ENCODE measurements at regions not wholly inside any gene's neighbourhood (a gene's known extent, or its start where the extent isn't known, plus 50 kb on each side); places are given as distances from the start of the nearest gene placed in this dataset.
"Not testable (repeated sequence)": the region's sequence is repeated elsewhere in the genome, so short reads cannot be mapped to it uniquely, and the experiment has no call there.

DNA sequence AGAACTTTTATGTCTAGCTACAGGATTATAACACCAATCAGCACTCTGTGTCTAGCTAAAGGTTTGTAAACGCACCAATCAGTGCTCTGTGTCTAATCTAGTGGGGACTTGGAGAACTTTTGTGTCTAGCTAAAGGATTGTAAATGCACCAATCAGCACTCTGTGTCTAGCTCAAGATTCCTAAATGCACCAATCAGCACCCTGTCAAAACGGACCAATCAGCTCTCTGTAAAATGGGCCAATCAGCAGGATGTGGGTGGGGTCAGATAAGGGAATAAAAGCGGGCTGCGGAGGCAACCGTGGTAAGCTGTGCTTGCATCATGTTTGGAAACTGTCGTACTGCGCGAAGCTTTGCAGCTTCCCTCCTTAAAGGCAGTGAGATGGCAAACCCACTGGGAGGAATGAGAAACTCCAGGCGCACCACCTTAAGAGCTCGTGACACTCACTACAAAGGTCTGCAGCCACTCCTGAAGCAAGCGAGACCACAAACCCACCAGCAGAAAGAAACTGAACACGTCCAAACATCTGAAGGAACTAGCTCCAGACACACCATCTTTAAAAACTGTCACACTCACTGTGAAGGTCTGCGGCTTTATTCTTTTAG is 112.1 kb upstream of the DUSP22 start:
- not testable (repeated sequence) for DNase-seq (ENCODE audit: low read depth in 2 of 2)

DNA sequence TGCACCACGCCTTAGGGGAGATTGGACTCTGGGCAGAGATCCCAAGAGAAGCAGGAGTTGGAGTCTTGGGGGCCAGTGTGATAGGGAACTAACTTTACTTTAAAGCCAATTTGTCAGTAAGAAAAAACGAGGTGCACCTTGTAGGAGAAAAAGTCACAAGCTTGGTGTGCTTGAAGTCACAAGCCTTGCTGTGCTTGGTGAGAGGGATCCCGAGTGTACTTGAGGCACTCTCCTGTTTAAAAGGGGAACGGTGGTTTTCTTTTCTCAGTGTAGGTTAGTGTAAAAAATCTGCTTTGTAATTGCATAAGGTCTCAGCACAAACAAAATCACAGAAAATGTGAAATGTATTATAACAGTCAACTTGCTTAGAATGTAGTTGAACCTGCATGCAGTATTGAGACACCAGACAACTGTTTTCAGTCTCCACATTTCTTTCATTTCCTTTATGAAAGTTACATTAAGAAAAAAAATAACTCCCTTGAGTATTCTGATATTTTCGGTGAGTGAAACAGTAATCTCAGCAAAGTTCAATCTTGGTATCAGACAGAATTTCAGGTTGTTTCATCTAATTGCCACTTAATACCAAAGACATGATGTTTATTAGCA is 111.1 kb upstream of the DUSP22 start:
- no peak for DNase-seq (ENCODE audit: low read depth in 2 of 2)

DNA sequence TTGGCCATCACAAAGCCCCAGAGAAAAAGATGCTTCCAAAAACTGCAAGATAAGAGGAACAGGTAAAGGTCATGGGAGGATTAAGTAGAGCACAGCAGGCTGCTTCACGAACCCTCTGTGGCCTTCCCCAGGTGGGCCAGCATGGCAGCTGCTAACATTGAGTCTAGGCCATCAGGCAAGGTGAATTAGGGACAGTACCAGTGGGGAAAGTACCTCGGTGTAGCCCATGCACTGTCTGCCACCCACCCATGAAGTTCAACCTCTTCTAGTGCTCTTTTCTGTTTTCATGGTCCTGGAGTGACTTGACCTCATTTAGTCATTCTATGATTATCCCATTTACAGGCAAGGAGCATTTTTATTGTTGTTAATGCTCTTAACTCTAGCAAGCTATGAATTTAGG is 108.6 kb upstream of the DUSP22 start:
- DNase-seq (ENCODE audit: low read depth in 2 of 2) = no peak

DNA sequence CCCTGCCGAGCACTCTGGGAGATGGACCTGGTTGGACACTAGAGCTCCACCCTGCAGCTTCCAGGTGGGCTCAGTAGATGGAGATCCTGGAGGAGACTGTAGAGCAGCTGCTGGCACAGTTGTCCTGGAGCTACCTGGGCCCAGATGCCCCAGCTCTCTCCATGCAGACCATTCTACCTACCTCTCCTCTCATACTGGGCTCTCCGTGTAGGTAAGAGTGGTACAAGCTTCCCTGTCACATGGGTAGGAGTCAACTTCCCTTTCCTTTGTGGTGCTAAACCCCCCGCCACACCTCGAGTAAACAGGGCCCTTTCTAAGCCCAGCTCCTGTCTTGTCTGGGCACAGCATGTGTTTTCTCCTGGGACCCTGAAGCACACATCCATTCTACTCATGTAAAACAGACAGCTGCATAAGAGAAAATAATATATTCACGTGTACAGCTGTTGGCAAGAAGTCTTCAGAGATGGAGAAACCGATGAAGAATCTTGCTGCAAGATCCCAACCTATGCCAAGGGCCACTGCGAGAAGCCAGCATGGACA is 108.1 kb upstream of the DUSP22 start:
- no peak for DNase-seq (ENCODE audit: low read depth in 2 of 2)

DNA sequence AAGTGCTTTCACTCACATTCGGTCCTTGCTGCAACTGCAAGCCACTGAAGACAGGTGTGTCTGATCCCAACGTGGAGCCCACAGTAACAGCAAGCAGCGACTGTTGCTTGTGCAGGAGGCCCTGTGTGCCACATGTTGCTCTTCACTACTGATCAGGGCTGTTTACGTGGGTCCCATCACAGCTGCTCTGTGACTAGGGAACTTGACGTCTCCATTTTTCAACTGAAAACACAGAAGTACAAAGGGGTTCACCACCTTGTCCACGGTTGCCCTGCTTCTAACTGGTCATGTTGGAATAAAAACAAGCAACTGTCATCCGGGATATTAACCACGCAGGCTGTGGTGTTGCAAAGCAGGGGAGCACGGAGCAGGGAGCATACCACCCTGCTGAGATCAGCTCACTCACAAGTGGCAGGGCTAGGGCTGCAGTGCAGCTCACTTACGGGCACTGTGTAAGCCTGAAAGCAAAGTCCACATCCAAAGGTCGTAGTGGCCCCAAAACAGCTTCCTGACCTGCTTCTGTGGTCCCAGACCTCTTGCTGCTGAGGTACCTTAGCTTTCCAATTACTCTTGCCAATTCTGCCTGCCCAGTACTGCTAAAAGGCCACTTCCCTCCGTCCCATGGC is 105.8 kb upstream of the DUSP22 start:
- DNase-seq (ENCODE audit: low read depth in 2 of 2) = no peak

DNA sequence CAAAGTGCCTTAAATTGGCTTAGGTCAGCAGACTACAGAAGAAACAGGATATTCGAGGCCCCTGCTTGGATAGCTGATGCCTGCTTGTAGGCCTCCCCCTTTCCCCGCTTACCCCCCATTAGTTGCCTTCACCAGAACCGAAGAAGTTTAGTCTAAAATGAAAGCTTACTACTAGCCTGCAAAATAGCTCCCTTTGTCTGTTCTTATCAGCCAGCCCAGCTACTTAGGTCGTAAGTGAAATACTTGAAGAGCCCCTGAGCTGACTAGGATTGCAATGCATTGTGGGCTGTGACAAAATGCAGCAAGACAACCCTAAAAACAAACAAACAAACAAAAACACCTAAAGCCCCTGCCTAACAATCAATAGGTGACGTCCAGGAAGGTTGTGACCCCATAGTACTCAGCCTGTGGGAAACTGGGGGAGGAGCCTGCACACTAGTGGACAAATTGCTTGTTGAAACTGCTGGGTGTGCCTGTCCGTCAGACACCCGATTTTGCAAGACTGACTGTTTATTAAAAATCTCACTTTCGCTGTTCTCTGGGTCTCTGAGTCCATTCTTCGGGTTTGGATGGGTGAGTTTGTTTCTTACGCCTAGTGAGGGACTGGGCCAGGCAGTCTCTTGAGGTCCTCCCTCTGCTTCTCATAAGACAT is 105.0 kb upstream of the DUSP22 start:
- DNase-seq (ENCODE audit: low read depth in 2 of 2) = no peak

DNA sequence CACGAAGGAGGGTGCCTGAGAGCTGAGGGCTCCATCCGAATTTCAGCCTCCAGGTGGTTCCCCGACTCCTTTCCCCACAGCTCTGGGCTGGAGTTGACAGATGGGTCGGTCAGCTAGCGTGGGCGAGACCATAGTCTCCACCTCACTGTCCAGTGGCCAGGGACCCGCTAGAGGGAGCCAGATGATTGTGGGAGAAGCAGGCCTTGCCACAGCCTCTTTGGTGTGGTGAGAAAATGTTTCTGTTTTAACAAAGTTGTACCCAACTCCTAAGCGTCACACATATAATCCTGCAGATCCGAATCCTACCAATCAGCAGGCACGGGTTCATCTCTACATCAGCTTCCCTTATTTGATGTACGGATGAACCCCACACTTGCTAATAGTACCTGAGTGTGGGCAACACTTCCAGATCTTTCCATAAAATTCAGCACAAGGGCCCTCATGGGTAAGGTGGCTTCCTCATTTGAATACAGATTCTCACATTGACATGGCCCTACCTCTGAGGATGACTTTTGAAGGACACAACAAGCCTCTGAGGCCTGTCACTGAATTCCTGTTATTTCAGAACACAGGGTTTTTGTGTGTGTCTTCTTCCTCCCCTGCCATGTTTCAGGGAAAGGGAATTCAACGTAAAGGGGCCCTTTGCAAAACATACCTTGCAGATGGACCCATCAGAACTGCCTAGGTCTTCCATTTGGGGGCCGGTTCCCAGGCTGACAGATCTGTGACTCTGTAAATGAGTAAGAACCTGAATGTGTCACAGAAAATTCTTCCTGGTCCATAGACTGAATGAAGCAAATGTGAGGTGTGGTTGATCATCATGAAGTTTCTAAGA is 103.2 kb upstream of the DUSP22 start:
- peak; percentile 66 to 67 for DNase-seq (ENCODE audit: low read depth in 2 of 2)

DNA sequence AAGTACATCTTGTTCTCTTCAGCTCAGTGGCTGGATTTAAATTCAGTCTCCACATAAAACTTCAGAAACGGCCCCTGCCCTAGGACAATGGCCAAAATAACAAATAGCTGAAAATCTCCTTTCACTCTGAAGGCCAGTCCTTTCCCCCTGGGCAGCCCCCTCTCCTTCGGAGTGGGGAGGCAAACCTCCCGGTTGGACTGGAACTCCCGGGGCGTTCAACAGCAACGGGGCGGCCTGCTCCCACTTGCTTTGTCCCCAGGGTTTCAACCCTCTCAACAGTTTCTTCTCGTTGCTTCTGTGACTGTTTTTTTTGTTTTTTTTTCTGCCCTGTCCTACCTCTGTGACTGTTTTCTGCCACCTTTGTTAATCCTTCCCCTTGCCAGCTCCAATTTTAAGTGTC is 102.6 kb upstream of the DUSP22 start:
- DNase-seq (ENCODE audit: low read depth in 2 of 2) = no peak

DNA sequence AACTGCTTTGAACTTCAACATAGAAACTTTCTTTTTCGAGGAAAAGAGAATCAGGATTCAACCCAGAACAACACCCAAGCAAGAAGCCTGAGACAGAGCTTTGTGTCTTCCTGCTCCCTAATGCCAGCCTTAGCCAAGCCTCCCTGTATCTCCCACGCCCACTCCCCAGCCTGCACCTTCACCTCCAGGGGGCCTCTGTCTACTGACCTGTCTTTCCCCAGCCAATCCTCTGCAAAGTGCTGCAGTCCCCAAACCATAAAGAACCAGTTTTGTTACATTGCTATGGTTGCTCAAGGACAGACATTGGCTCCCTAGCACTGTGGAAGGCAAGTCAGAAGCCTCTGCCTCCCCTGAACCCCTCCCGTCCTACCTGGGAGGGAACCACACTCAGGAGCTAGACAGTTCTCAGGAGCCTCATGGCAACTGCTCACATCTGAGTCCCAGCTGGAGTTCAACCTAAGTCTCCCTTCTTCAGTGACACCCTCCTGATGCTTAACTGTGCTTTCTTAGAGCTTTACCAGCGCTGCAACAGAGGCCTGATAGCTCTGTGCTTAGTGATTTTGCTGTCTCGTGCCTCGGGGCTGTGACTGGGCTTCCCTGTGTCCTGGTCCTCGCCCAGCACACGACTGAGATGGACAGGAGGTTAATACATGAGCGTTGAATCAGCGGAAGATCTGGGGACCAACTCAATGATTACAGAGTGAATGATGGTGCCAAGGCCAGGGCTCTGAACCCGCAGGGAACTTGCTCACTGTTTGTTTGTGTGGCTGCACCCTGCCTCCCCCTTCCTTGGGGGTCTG is 101.5 kb upstream of the DUSP22 start:
- no peak for DNase-seq (ENCODE audit: low read depth in 2 of 2)

DNA sequence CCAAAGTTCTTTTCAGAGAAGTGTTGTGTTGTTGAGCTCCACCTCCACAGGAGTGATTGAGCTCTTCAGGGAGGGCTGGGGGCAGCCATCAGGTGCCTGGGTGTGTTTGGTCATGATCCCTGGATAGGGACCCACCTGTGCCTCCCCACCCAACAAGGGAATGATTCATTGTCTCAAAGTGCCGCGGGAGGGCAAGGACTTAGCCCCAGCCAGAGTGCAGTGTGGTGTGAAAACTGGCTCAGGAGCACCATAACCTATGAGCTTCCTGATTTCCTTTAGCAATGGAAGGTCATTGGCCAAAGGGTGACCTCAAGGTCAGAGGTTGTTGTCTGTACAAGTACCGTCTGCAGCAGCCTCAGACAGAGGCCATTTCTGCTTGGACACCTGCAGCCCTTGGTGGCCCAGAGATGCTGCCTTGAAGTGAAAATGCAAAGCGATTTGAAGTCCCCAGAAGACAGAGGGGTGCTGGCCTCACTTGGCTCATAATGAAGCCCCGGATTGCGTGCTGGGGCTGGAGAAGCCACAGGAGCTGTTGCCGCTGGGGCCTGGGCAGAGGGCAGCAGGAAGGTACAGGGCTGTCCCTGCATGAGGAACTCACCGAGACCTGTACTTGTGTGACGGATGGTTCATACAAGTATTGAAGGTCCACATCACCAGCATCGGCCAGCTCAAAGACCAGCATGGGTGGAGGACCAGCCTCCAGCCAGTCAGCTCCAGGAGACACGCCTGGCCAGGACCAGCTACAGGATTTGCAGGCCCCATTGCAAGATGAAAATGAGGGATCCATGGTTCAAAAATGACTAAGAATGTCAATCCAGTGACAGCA is 100.6 kb upstream of the DUSP22 start:
- DNase-seq (ENCODE audit: low read depth in 2 of 2) = no peak

DNA sequence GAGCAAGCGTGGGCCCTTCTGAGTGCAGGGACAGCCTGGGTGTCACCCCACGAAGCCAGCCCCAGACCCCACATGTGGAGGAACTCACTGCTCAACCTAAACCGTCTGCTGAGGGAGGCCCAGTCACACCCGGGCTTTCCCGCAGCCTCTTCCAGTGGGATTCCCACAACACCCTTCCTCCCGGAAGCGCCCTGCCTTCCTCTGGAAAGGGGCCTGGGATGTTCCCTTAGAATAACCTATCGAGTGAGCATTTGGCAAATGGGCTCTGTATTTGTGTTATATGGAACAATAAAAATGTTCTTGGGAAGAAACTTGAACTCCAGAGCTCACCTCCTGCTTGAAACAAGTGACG is 100.0 kb upstream of the DUSP22 start:
- DNase-seq (ENCODE audit: low read depth in 2 of 2) = no peak

DNA sequence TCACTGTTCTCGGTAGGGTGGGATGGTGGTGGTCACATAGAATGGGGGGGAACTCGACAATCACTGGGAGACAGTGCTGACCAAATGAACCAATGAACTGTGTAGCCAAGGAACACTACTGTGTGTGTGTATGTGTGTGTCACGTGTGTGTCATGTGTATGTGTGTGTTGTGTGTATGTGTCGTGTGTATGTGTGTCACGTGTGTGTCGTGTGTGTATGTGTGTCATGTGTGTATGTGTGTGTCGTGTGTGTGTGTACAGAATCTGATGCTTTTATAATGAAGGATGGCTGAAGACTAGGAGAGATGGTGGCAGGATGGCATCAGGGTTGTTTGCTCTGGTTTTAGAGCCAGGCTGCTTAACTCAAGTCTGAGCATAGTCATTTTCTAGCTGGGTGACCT is 99.1 kb upstream of the DUSP22 start:
- no peak for DNase-seq (ENCODE audit: low read depth in 2 of 2)

DNA sequence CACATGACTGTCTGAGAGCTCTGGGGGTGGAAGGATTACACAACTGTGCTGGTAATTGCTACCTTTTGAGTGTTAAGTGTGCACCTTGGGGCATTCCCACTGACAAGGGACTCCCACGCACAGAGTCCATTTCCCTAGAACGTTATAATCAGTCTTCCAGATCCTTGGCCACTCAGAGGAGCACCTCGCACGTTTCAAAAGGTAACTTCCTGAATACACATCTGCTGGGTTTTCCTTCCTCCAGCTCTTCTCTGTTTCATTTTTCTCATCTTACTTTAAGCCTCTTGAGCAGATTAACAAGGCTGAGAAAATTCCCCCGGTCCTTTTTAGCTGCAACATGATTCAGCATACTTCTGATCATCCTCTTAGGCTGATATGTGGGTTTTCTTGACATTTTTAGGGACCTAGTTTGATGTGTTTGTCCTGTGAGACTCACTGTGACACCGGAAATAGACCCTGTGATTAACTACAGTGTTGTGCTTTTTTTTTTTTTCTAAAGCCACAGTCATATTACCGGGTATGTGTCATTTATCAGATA is 98.4 kb upstream of the DUSP22 start:
- DNase-seq (ENCODE audit: low read depth in 2 of 2) = no peak

DNA sequence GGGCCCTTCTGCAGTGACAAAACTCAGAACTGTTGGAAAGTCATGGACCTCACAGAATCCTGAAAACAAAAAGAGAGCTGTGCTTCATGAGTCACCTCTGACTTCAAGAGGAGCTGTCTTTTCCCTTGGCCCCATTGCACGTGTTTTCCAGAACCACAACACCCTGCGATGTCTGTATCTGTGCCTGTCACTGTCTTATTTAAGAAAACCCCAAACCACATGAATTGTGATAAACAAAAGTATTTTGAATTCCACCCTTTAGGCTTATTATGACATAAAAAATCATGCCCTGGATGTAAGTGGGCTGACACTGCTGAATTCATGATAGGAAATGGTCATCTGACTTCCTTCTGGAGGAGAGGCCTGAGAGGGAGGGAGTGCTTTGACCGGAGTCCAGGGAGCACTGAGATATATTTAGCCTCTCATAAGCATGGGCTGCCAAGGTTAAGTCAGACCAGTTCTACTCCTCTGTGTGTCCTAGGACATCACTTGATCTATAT is 96.4 kb upstream of the DUSP22 start:
- DNase-seq (ENCODE audit: low read depth in 2 of 2) = peak in 1 of 2 donors; percentile 30

DNA sequence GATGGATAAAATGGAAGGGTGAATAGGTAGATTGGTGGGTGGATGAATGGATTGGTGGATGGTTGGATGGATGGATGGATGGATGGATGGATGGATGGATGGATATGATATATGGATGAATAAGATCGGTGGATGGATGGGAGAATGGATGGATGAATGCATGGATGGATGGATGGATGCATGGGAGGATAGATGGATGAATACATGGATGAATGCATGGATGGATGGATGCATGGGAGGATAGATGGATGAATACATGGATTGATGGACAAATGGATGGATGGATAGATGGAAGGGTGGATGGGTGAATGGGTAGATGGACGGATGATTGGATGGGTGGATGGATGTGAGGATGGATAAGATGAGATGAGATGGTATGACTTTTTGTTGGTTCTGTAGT is 95.7 kb upstream of the DUSP22 start:
- DNase-seq (ENCODE audit: low read depth in 2 of 2) = no peak

DNA sequence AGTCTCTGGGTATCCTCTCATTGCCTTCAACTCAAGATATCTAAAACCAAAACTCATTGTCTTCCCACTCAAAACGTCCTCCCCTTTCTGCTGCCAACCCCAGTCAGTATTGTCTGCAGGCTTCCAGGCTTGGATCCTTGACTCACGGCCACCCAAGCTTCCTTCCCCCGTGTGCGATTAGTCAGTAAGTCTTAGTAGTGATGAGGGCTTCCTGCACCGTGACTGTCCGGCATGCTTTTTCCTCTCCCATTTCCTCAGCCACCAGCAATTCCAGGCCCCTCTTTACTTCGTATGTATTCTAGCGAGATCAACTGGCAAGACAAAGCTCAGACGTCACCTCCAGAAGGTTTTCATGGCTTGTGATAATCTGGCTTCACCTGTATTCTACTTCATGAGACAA is 88.6 kb upstream of the DUSP22 start:
- DNase-seq (ENCODE audit: low read depth in 2 of 2) = no peak

DNA sequence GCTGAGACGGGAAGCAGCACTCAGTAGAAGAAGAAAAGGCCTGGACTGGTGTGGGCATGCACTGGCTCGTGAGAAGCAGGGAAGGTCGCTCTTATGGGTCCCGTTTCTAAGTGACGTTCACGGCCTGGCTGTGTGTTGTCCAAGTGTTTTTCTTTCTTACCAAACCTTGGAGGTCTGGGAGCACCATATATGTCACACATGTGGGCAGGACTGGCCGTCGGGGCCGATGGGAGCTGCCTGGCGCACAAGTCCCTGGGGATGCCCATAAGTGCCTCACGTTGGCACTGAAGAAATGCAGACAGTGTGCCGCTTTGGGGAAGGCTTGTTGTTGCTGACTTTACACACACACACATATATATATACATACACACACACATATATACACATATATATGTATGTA is 86.0 kb upstream of the DUSP22 start:
- DNase-seq (ENCODE audit: low read depth in 2 of 2) = no peak

DNA sequence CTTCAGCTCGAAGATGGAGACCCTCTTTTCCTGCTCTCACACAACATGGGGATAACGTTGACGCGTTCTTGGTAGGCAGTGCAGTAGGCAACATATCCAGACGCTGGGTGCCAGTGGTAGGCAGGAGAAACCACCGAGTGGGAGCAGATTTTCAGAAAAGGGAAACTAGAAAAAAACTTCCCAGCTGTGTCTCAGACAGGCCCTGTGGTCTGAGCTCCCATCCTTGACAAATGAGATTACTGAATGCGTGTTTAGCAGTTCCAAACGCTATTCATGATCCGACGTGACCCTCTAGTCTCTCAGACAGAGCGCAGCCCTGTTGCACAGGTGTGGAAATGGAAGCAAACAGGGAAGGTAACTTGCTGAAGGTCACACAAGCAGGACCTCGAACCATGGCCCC is 83.9 kb upstream of the DUSP22 start:
- DNase-seq (ENCODE audit: low read depth in 2 of 2) = no peak

DNA sequence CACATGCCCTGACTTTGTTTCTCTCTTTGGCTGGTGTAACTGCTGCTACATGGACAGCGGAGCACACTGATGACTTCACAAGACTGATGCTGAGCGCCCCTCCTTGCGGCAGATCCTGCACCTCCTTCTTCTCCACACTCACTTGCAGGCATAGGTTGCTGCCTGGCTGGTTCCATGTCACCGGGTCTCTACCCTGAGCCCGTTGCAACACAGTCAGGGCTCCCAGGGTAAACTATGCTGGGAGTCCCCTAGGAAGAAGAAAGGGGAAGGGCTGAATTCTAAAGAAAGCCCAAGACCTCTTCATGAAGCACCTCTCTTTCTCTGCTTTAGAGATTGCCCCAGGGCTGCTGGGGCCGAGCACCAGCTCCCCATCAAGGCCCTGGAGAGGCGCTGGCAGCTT is 83.3 kb upstream of the DUSP22 start:
- DNase-seq (ENCODE audit: low read depth in 2 of 2) = no peak
